Left renal pelvis (tissue), 4 donors: ENCODE measurements at regions not wholly inside any gene's neighbourhood (a gene's known extent, or its start where the extent isn't known, plus 50 kb on each side); places are given as distances from the start of the nearest gene placed in this dataset.
"Not testable (repeated sequence)": the region's sequence is repeated elsewhere in the genome, so short reads cannot be mapped to it uniquely, and the experiment has no call there.

Experiments used
- DNase-seq, 4 donors: peaks; one replicate each; pipeline ENCODE4 v3.0.0-alpha.2; 2013; ENCODE audit warnings: low read depth in 4 of 4, low spot score in 3 of 4

DNA sequence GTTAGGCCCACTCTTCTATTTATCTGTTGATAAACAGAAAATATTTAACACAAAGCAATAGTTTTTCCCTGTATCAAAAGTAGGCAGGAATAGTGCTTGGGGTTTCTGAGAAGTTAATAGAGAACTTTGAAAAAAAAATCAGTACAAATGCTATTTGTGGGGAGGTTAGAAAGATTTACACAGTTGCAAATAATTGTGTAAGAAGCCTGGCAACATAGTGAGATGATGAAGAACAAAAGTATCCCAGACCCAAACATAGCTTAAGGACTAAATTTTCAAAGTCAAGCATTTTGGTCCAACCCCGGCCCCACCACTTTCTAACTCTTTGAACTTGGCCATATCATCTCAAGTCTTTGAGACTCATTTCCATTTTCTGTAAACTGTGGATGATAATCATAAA, 687.5 kb upstream of the TMEM132C start:
- DNase-seq, result no peak

GRCh38 chr12:127582074-127582473, 684.9 kb upstream of the TMEM132C start:
- DNase-seq, result no peak

DNA sequence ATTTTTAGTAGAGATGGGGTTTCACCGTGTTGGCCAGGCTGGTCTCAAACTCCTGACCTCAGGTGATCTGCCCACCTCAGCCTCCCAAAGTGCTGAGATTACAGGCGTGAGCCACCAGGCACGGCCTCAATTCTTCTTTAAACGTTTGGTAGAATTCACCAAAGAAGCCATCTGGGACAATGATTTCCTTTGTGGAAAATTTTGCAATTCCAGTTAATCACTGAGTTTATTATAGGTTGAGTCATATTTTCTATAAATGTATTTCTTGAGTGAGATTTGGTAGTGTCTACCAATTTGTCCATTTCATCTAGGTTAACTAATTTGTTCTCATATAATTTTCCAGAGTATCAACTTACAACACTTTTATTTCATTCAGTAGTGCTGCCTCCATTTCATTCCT, 683.9 kb upstream of the TMEM132C start:
- DNase-seq, result no peak

GRCh38 chr12:127588249-127588648, 678.7 kb upstream of the TMEM132C start:
- DNase-seq, result no peak

- no peak for DNase-seq
Measured at GRCh38 chr12:127589541-127589940, 677.4 kb upstream of the TMEM132C start.

DNA sequence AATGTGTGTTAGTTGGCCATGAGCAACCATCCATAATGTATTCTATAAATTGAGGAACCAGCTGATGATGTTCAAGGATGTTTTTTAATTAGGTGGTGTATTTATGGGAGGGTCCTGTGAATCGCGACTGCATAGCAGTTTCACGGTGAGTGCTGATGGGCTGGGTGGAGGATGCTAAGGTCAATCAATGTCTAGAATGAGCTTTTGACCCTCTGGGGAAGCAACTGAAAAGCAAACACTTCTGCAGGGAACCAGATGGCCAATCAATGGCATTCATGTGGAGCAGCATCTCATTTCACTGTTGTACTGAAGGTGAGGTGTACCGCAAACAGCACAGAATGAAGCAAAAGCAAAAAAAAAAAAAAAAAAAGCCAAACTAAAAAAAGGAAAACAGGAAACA, 676.1 kb upstream of the TMEM132C start:
- DNase-seq, result no peak

- DNase-seq, result no peak
Measured at GRCh38 chr12:127592245-127592644, 674.7 kb upstream of the TMEM132C start.

DNA sequence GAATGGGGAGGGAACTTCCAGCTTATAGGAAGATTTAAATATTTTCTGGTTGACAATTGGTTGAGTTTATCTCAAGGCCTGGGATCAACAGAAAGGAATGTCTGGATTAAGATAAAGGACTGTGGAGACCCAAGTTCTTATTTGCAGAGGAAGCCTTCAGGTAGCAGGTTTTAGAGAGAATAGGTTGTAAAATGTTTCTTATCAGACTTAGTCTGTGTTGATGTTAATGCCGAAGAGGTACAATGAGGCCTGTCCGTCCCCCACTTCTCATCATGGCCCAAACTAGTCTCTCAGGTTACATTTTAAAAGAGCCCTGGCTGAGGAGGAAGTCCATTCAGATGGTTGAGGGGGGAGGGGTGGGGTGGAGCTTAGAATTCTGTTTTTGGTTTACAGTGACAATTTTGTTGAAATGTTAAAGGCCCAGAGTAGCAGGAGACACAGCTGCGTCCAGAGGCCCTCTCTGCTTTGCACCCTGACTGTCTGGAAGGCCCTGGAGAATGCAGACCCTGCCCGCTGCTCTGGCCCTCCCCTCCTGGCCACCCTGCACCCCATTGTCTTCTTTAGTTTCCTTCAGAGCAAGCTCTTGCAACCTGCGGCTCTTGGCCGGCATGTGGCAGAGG, 672.5 kb upstream of the TMEM132C start:
- DNase-seq, result no peak

DNA sequence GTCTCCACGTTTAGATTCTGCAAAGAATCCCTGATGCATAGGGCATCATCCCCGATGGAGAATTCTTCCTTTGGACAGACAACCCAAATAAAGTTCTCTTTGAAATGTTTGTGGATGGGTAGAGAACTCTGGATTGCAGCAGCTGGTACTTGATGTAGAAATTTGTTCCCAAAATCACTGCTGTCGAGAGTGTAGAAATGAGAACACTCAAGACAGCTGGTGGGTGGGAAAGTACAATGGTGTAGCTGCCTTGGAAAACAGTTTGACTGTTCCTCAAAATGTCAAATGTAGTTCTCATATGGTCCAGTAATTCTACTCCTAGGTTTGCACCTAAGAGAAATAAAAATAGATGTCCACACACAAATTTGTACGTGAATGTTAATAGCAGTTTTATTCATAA, 671.5 kb upstream of the TMEM132C start:
- DNase-seq, result no peak

GRCh38 chr12:127596891-127597290, 670.1 kb upstream of the TMEM132C start:
- no peak for DNase-seq

- DNase-seq, result no peak
Measured at GRCh38 chr12:127599436-127599835, 667.5 kb upstream of the TMEM132C start.

- no peak for DNase-seq
Measured at GRCh38 chr12:127600211-127600610, 666.8 kb upstream of the TMEM132C start.

DNA sequence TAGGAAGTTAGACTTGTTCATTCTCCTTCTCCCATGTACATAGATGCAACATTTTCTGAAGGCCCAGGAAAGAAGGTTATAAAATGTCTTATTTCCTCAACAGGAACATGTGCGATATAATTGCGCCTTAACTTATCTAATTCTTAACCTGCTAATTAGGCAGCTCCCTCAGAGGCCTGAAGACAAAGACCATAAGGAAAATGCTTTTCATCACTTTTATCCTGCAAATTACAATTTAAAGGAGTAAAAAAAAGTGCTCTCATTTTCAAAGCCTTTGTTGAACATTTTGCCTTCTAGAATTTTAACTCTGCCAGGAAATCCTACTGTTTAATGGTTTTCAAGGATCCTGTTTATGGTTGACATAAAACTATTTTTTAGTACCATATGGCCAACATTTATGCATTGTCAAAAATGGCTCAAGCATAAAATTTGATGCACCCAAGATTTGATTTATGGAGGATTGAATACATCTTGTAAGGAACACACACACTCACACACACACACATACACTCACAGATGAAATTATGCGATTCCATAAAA, 660.4 kb upstream of the TMEM132C start:
- no peak for DNase-seq

GRCh38 chr12:127607146-127607725, 659.7 kb upstream of the TMEM132C start:
- no peak for DNase-seq

GRCh38 chr12:127608359-127608758, 658.6 kb upstream of the TMEM132C start:
- DNase-seq, result not testable (repeated sequence)

- DNase-seq, result no peak
Measured at GRCh38 chr12:127613056-127613455, 653.9 kb upstream of the TMEM132C start.

- no peak for DNase-seq
Measured at GRCh38 chr12:127619869-127620734, 646.9 kb upstream of the TMEM132C start.

DNA sequence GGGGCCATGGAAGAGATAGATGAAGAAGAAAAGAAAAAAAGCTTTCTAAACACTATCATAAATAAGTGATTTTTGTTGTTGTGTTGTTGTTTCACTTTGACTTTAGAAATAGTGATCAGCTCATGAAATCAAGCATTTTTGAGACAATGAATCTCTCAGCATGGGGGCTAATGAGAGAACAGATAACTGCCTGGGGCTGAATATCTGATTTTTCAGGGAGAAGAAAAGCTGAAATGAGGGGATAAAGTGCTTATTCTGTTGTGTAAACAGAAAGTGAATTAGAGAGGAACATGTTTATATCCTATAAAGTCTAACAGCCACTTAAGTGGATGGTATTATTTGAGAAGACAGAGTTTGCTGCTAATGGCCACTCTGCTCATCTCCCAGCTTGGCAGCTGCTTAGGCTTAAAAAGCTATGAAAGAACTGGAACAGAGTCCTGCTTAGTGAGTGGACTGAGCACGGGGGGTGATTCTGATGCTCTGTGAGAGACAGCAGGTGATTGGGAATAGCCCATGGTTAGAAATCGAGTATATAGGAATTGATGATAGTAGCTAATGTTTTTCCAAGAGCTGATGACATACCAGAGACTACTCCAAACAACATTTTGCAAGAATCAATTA, 646.1 kb upstream of the TMEM132C start:
- DNase-seq, result no peak

GRCh38 chr12:127621366-127621765, 645.6 kb upstream of the TMEM132C start:
- no peak for DNase-seq

DNA sequence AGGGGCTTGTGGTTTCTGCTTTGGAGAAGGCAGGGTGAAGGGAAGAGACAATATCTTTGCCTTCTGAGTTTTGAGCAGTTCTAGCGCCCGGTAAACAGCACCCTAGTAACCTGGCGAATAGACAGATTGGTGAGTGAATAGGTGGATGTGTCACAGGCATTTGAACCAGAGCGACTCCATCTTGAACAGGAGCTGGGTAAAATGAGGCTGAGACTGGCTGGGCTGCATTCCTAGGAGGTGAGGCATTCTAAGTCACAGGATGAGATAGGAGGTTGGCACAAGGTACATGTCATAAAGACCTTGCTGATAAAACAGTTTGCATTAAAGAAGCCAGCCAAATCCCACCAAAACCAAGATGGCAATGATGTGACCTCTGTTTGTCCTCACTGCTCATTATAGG, 643.6 kb upstream of the TMEM132C start:
- no peak for DNase-seq

GRCh38 chr12:127625176-127625771, 641.7 kb upstream of the TMEM132C start:
- DNase-seq, result no peak
